ENCODE measurements at regions not wholly inside any gene's neighbourhood (a gene's known extent, or its start where the extent isn't known, plus 50 kb on each side); places are given as distances from the start of the nearest gene placed in this dataset.
"Not testable (repeated sequence)": the region's sequence is repeated elsewhere in the genome, so short reads cannot be mapped to it uniquely, and the experiment has no call there.

GRCh38 chr4:126899331-126899801 is 733.4 kb upstream of the INTU start:
- no peak for DNase-seq

- DNase-seq = no peak
Measured at GRCh38 chr4:126906466-126906865, 726.3 kb upstream of the INTU start.

GRCh38 chr4:126907389-126907788 is 725.4 kb upstream of the INTU start:
- no peak for DNase-seq

- no peak for DNase-seq
Measured at GRCh38 chr4:126916049-126916625, 716.6 kb upstream of the INTU start.

GRCh38 chr4:126916626-126917140 is 716.1 kb upstream of the INTU start:
- no peak for DNase-seq

GRCh38 chr4:126922328-126922938 is 710.3 kb upstream of the INTU start:
- DNase-seq = not testable (repeated sequence)

GRCh38 chr4:126924237-126924636 is 708.5 kb upstream of the INTU start:
- DNase-seq = no peak

- DNase-seq = not testable (repeated sequence)
Measured at GRCh38 chr4:126930059-126930458, 702.7 kb upstream of the INTU start.

GRCh38 chr4:126935801-126936200 is 697.0 kb upstream of the INTU start:
- DNase-seq = no peak

- no peak for DNase-seq
Measured at GRCh38 chr4:126937342-126937741, 695.4 kb upstream of the INTU start.

- no peak for DNase-seq
Measured at GRCh38 chr4:126937846-126938422, 694.8 kb upstream of the INTU start.

GRCh38 chr4:126939401-126939800 is 693.4 kb upstream of the INTU start:
- no peak for DNase-seq

GRCh38 chr4:126947536-126947935 is 685.2 kb upstream of the INTU start:
- no peak for DNase-seq

GRCh38 chr4:126954537-126955291 is 678.0 kb upstream of the INTU start:
- DNase-seq = no peak

GRCh38 chr4:126955292-126956183 is 677.2 kb upstream of the INTU start:
- no peak for DNase-seq

GRCh38 chr4:126956184-126956897 is 676.4 kb upstream of the INTU start:
- no peak for DNase-seq

GRCh38 chr4:126957556-126957955 is 675.2 kb upstream of the INTU start:
- DNase-seq = no peak

- no peak for DNase-seq
Measured at GRCh38 chr4:126957987-126958386, 674.8 kb upstream of the INTU start.

GRCh38 chr4:126958482-126958881 is 674.3 kb upstream of the INTU start:
- no peak for DNase-seq

GRCh38 chr4:126959056-126959745 is 673.6 kb upstream of the INTU start:
- no peak for DNase-seq

- DNase-seq = no peak
Measured at GRCh38 chr4:126960760-126961159, 672.0 kb upstream of the INTU start.

Data from NCI-H2081 (cell line).